SJSA1 (cell line): ENCODE measurements at regions not wholly inside any gene's neighbourhood (a gene's known extent, or its start where the extent isn't known, plus 50 kb on each side); places are given as distances from the start of the nearest gene placed in this dataset.
"Not testable (repeated sequence)": the region's sequence is repeated elsewhere in the genome, so short reads cannot be mapped to it uniquely, and the experiment has no call there.

Experiments
- DNase-seq, 2 experiments: peaks; one replicate each; pipeline ENCODE4 v3.0.0-alpha.2; 2015 to 2020; ENCODE audit warnings: low spot score in 2 of 2, low read depth in 1 of 2
- H3K27ac ChIP-seq: fragments of 250-450 bp; sonication (Bioruptor Pico); 2 replicates; pipeline ENCODE4 v1.5.1; 2020; ENCODE audit warnings: mild to moderate bottlenecking, moderate library complexity
- H3K27me3 ChIP-seq: fragments of 250-450 bp; sonication (Bioruptor Pico); replicated peaks from 2 replicates; pipeline ENCODE4 v1.5.1; 2020; ENCODE audit warnings: mild to moderate bottlenecking, moderate library complexity
- H3K36me3 ChIP-seq: fragments of 250-450 bp; sonication (Bioruptor Pico); 2 replicates; pipeline ENCODE4 v1.5.1; 2020; ENCODE audit warnings: mild to moderate bottlenecking
- H3K4me1 ChIP-seq: fragments of 250-450 bp; sonication (Bioruptor Pico); replicated peaks from 2 replicates; pipeline ENCODE4 v1.6.1; 2021; ENCODE audit warnings: mild to moderate bottlenecking
- H3K4me3 ChIP-seq: fragments of 250-450 bp; sonication (Bioruptor Pico); 2 replicates; pipeline ENCODE4 v1.5.1; 2020; ENCODE audit warnings: mild to moderate bottlenecking
- H3K9me3 ChIP-seq: fragments of 250-450 bp; sonication (Bioruptor Pico); replicated peaks from 2 replicates; pipeline ENCODE4 v1.5.1; 2020; ENCODE audit warnings: mild to moderate bottlenecking

GRCh38 chr3:176839466-176839865 is 357.8 kb downstream of the TBL1XR1 start:
- DNase-seq = no peak
- Histone ChIP-seq H3K27ac (no peak overlapping the region), H3K27me3 (no peaks in the 10 kb centered on the region), H3K4me3 (no peak overlapping the region), H3K36me3 (no peaks in the 10 kb centered on the region), H3K9me3 (no peaks in the 10 kb centered on the region), H3K4me1 (no peaks in the 10 kb centered on the region)

- H3K9me3 ChIP-seq, H3K27me3 ChIP-seq, H3K4me3 ChIP-seq, H3K27ac ChIP-seq, H3K4me1 ChIP-seq, H3K36me3 ChIP-seq, DNase-seq: not testable (repeated sequence)
Observed at GRCh38 chr3:176827244-176827643, 370.0 kb downstream of the TBL1XR1 start.

- H3K4me1 ChIP-seq = no peaks in the 10 kb centered on the region
- DNase-seq = no peak
- no peaks in the 10 kb centered on the region for H3K9me3 ChIP-seq
- H3K36me3 ChIP-seq = no peaks in the 10 kb centered on the region
- no peaks in the 10 kb centered on the region for H3K27me3 ChIP-seq
- H3K4me3 ChIP-seq = no peak overlapping the region
- no peak overlapping the region for H3K27ac ChIP-seq
Observed at GRCh38 chr3:176824811-176825210, 372.5 kb downstream of the TBL1XR1 start.

- H3K4me3 ChIP-seq = no peak overlapping the region
- no peaks in the 10 kb centered on the region for H3K9me3 ChIP-seq
- no peaks in the 10 kb centered on the region for H3K36me3 ChIP-seq
- H3K27ac ChIP-seq = no peak overlapping the region
- no peak for DNase-seq
- no peaks in the 10 kb centered on the region for H3K27me3 ChIP-seq
- no peaks in the 10 kb centered on the region for H3K4me1 ChIP-seq
Observed at GRCh38 chr3:176820764-176821163, 376.5 kb downstream of the TBL1XR1 start.

GRCh38 chr3:176816937-176817336 is 380.3 kb downstream of the TBL1XR1 start:
- Histone ChIP-seq H3K9me3 (no peaks in the 10 kb centered on the region), H3K27me3 (no peaks in the 10 kb centered on the region), H3K27ac (no peak overlapping the region), H3K36me3 (no peaks in the 10 kb centered on the region), H3K4me3 (no peak overlapping the region), H3K4me1 (no peaks in the 10 kb centered on the region)
- no peak for DNase-seq

- Histone ChIP-seq H3K36me3 (no peaks in the 10 kb centered on the region), H3K4me3 (no peak overlapping the region), H3K27ac (no peak overlapping the region), H3K9me3 (no peaks in the 10 kb centered on the region), H3K4me1 (no peaks in the 10 kb centered on the region), H3K27me3 (no peaks in the 10 kb centered on the region)
- no peak for DNase-seq
Observed at GRCh38 chr3:176814285-176814684, 383.0 kb downstream of the TBL1XR1 start.

- no peaks in the 10 kb centered on the region for H3K4me1 ChIP-seq
- no peak overlapping the region for H3K27ac ChIP-seq
- H3K9me3 ChIP-seq = no peaks in the 10 kb centered on the region
- no peaks in the 10 kb centered on the region for H3K36me3 ChIP-seq
- H3K4me3 ChIP-seq = no peak overlapping the region
- no peak for DNase-seq
- no peaks in the 10 kb centered on the region for H3K27me3 ChIP-seq
Observed at GRCh38 chr3:176807938-176808337, 389.3 kb downstream of the TBL1XR1 start.

GRCh38 chr3:176799675-176800074 is 397.6 kb downstream of the TBL1XR1 start:
- H3K27me3 ChIP-seq = no peaks in the 10 kb centered on the region
- no peaks in the 10 kb centered on the region for H3K36me3 ChIP-seq
- DNase-seq = no peak
- H3K9me3 ChIP-seq = 0 out of 2 replicates have a peak, but pooled peaks cover 2% of the 10 kb centered on the region
- no peak overlapping the region for H3K4me3 ChIP-seq
- H3K27ac ChIP-seq = no peak overlapping the region
- H3K4me1 ChIP-seq = peaks cover 22% of the 10 kb centered on the region

- Histone ChIP-seq H3K27me3 (no peaks in the 10 kb centered on the region), H3K27ac (no peak overlapping the region), H3K9me3 (0 out of 2 replicates have a peak, but pooled peaks cover 2% of the 10 kb centered on the region), H3K4me3 (no peak overlapping the region), H3K4me1 (peaks cover 27% of the 10 kb centered on the region), H3K36me3 (no peaks in the 10 kb centered on the region)
- no peak for DNase-seq
Observed at GRCh38 chr3:176798680-176799079, 398.6 kb downstream of the TBL1XR1 start.

GRCh38 chr3:176796371-176796770 is 400.9 kb downstream of the TBL1XR1 start:
- H3K4me1 ChIP-seq = peaks cover 27% of the 10 kb centered on the region
- H3K9me3 ChIP-seq = no peaks in the 10 kb centered on the region
- H3K36me3 ChIP-seq = no peaks in the 10 kb centered on the region
- no peak overlapping the region for H3K4me3 ChIP-seq
- peak in 1 of 2 experiments; percentile 54 for DNase-seq
- H3K27me3 ChIP-seq = no peaks in the 10 kb centered on the region
- peak overlapping the region; percentile 54 for H3K27ac ChIP-seq

GRCh38 chr3:176795891-176796290 is 401.4 kb downstream of the TBL1XR1 start:
- Histone ChIP-seq H3K27ac (peak overlapping the region; percentile 54), H3K36me3 (no peaks in the 10 kb centered on the region), H3K27me3 (no peaks in the 10 kb centered on the region), H3K4me1 (peaks cover 27% of the 10 kb centered on the region), H3K9me3 (no peaks in the 10 kb centered on the region), H3K4me3 (no peak overlapping the region)
- DNase-seq = peak in 1 of 2 experiments; percentile 58

GRCh38 chr3:176794406-176794805 is 402.9 kb downstream of the TBL1XR1 start:
- DNase-seq = no peak
- no peak overlapping the region for H3K27ac ChIP-seq
- H3K36me3 ChIP-seq = no peaks in the 10 kb centered on the region
- H3K4me3 ChIP-seq = no peak overlapping the region
- H3K27me3 ChIP-seq = no peaks in the 10 kb centered on the region
- H3K9me3 ChIP-seq = no peaks in the 10 kb centered on the region
- peaks cover 27% of the 10 kb centered on the region for H3K4me1 ChIP-seq

- Histone ChIP-seq H3K9me3 (no peaks in the 10 kb centered on the region), H3K4me1 (peaks cover 8% of the 10 kb centered on the region)
- DNase-seq = no peak
Observed at GRCh38 chr3:176789947-176790346, 407.3 kb downstream of the TBL1XR1 start.

GRCh38 chr3:176789281-176789705 is 408.0 kb downstream of the TBL1XR1 start:
- no peak overlapping the region for H3K4me3 ChIP-seq
- no peaks in the 10 kb centered on the region for H3K27me3 ChIP-seq
- DNase-seq = no peak
- peaks cover under 1% of the 10 kb centered on the region for H3K4me1 ChIP-seq
- no peak overlapping the region for H3K27ac ChIP-seq
- no peaks in the 10 kb centered on the region for H3K36me3 ChIP-seq
- H3K9me3 ChIP-seq = no peaks in the 10 kb centered on the region

More at GRCh38 chr3:176789947-176790346, 407.3 kb downstream of the TBL1XR1 start:
- no peaks in the 10 kb centered on the region for H3K36me3 ChIP-seq
- H3K27ac ChIP-seq = no peak overlapping the region
- no peak overlapping the region for H3K4me3 ChIP-seq
- H3K27me3 ChIP-seq = no peaks in the 10 kb centered on the region

- Histone ChIP-seq H3K9me3 (no peaks in the 10 kb centered on the region), H3K27me3 (no peaks in the 10 kb centered on the region), H3K4me1 (no peaks in the 10 kb centered on the region), H3K36me3 (no peaks in the 10 kb centered on the region), H3K4me3 (no peak overlapping the region), H3K27ac (no peak overlapping the region)
- no peak for DNase-seq
Observed at GRCh38 chr3:176787506-176787905, 409.8 kb downstream of the TBL1XR1 start.
